Posterior vena cava (tissue), 2 donors: ENCODE measurements at regions not wholly inside any gene's neighbourhood (a gene's known extent, or its start where the extent isn't known, plus 50 kb on each side); places are given as distances from the start of the nearest gene placed in this dataset.

ENCODE experiments used
- DNase-seq: peaks from one replicate; pipeline ENCODE4 v3.0.0-alpha.2; 2020; ENCODE audit warnings: low spot score
- intact Hi-C, 2 donors: fragments of 100-400 bp; cut with DNase I; formaldehyde crosslinking; loops; one replicate each; pipeline versions ENCODE4 v1.14.1 to v1.14.2; 2022 to 2023
- donor health status: DM: yes; HTN: yes; CAD: no.
- donor health status: DM: yes; HTN: yes; CAD: no.

- intact Hi-C loops, result no loop called here
- no peak for DNase-seq
Measured at GRCh38 chrX:145002771-145003170, 244.5 kb upstream of the SPANXN1 start.

- intact Hi-C loops, result no loop called here
- DNase-seq, result no peak
Measured at GRCh38 chrX:145003443-145003842, 243.9 kb upstream of the SPANXN1 start.

GRCh38 chrX:145041486-145041885 lies 205.8 kb upstream of the SPANXN1 start:
- intact Hi-C loops, result no loop called here
- peak; percentile 51 for DNase-seq

- intact Hi-C loops, result no loop called here
- no peak for DNase-seq
Measured at GRCh38 chrX:145068450-145068849, 178.9 kb upstream of the SPANXN1 start.

- intact Hi-C loops, result no loop called here
- DNase-seq, result no peak
Measured at GRCh38 chrX:145099204-145099603, 148.1 kb upstream of the SPANXN1 start.
